KBM-7 (cell line): ENCODE measurements at regions not wholly inside any gene's neighbourhood (a gene's known extent, or its start where the extent isn't known, plus 50 kb on each side); places are given as distances from the start of the nearest gene placed in this dataset.
A peak's percentile ranks its signal among the peaks of the same experiment; 100 is the strongest.
"Not testable (repeated sequence)": the region's sequence is repeated elsewhere in the genome, so short reads cannot be mapped to it uniquely, and the experiment has no call there.

Experiments
- DNase-seq: peaks from one replicate; pipeline ENCODE4 v3.0.0-alpha.2; 2015
- in situ Hi-C: fragments of 300-500 bp; cut with MboI; formaldehyde crosslinking; loops from 2 replicates; pipeline ENCODE4 v1.14.3; 2020; ENCODE audit warnings: low sequenced_read_pairs, low pct_unique_long_range_greater_than_20kb, mixed read lengths

- DNase-seq, result no peak
- in situ Hi-C loops, result no loop called here
Measured at GRCh38 chr5:158609333-158610050, 490.2 kb downstream of the EBF1 start.

- in situ Hi-C loops, result no loop called here
- no peak for DNase-seq
Measured at GRCh38 chr5:158607088-158607487, 492.6 kb downstream of the EBF1 start.

GRCh38 chr5:158606233-158606632 is 493.5 kb downstream of the EBF1 start:
- peak; percentile 32 for DNase-seq
- in situ Hi-C loops, result no loop called here

DNA sequence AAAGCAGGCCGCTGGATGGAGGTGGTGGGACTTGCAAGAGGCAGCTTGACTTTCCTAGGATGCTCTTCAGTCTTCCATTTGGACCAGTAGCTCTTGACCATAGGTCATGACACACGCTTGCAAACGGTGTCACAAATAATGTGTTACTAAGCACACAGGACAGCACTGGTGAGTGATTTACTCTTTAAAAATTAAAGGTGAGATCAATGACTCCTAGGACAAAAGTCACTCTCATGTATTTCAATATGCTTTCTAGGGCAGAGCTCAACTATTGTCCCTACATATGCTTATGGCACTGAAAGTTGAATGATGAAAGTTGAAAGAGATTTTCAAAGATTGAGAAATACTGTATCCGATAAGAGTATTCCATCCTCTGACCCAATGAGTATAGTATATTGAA is 496.7 kb downstream of the EBF1 start:
- no peak for DNase-seq
- in situ Hi-C loops, result no loop called here

DNA sequence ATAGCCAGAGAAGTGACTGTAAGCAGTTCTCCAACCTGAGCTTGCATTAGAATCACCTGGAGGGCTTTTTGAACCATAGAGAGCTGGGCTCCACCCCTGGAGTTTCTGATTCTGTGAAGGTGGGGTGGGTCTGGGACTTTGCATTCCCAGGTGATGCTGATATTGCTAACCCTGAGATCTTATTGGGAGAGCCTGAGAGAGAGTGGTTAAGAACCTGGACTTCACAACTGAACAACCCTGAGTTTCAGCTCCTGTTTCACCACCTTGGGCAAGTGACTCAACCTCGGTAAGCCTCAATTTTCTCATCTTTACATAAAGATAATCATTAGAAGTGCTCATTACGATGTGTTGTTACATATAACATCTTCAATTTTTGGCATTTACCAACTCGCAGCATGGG is 498.6 kb downstream of the EBF1 start:
- DNase-seq, result no peak
- in situ Hi-C loops, result no loop called here

DNA sequence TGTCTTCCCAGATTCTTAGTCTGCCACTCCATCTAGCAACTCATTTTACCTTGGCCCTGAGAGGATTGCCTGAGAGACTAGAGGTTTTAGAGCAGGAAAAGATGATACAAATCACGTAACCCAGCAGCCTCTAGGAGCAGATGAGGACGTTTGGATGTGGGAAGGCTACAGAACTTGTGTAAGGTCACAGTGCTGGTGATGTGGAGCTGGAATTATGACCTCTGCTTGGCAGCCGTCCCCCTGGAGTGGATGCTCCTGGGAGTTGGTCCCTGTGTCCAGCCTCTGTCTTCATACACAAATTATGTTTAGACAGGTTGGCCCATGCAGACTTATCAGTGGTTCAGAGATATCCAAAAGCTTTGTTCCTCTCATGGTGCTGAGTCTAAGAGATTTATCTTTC is 499.0 kb downstream of the EBF1 start:
- in situ Hi-C loops, result no loop called here

GRCh38 chr5:158599157-158599556 is 500.6 kb downstream of the EBF1 start:
- DNase-seq, result no peak
- in situ Hi-C loops, result no loop called here

More for the DNA sequence above, 499.0 kb downstream of the EBF1 start:
- no peak for DNase-seq

DNA sequence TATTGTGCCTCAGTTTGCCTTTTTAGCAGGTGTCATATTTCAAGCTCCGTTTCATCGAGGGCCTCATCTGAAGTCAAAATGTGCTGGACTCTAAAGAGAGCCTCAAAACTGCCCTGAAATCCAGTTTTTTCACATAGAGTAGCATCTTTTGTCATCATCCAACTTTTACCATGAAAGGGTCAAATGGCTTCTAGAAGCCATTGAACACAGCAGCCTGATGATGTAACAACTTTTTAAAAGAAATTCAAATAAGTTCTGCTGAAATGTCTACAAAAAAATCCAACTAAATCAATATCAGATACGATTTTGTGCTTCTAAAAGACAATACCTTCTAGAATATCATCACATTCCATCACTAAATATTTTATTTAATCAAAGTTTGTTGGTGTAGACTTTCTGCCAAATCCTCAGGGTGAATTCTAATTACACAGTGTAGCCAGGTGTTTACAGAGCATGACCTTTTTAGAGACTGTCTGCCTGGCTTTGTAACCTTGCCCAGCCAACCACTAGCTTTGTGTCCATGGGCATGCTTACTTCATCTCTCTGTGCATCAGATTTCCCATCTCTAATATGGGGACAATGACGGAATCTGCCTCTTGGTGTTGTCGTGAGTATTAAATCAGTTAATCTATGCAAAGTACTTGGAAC is 505.0 kb downstream of the EBF1 start:
- in situ Hi-C loops, result no loop called here
- DNase-seq, result no peak

DNA sequence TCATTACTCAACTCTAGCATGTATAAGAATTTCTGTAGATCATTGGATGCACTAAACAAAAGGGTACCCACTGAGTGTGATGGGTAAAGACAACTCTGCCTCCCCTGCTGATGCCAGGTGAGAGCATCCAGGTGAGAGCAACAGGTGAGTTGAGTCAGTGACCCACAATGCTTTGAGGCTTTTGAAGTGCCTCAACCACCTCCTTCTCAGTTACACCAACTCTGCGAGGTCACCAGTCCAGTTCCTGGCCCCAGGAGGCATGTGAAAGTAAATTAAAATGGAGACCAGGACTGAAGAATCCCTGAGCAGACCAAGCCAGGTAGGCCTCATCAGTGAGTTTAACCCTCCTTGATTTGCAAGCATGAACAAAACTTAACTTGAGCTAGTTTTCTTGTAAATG is 505.8 kb downstream of the EBF1 start:
- no peak for DNase-seq
- in situ Hi-C loops, result no loop called here

DNA sequence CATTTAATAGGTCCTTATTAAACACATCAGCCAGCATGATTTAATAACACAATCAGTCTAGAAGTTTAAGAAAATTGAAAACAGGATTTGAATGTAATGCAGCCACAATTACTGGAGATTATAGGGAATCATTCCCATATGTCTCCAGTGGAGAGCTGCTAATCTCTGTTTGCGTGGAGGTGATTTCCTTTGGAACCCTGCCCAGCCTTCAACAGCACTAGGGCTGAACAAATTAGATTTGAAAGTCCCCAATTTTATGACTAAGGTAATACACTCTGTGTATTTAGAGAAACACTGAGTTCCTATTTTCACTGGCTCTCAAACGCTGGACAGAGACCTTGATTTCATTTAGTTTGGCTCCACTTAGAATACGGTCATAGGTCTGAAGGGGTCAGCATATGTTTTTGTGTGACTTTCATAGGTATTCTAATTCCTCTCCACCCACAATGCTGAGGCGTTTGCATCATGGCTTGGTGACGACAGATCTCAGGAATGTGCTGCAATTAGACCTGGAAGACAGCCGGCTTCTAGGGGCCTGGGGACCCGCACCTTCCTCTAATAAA is 508.3 kb downstream of the EBF1 start:
- in situ Hi-C loops, result no loop called here
- DNase-seq, result no peak

GRCh38 chr5:158590746-158591300 is 508.9 kb downstream of the EBF1 start:
- no peak for DNase-seq
- in situ Hi-C loops, result no loop called here

DNA sequence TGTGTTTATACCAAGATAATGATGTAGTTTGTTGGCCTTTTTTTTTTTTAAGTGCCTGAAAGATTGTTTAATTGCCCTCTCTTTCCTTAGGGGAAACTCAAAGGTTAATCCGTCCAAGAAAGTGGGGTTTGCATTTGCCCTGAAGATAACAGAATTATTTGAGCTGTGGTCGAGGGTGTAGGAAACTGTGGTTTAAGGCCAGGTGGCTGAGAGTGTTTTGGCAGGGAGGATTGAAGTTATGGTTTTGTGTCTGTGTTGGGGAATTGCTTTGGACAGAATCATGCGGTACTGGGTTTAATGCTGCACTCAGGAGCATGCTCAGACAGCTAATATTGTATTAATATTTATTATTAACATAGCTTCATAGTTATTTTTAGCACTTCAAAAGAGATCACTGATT is 509.8 kb downstream of the EBF1 start:
- in situ Hi-C loops, result no loop called here
- peak; percentile 45 for DNase-seq

DNA sequence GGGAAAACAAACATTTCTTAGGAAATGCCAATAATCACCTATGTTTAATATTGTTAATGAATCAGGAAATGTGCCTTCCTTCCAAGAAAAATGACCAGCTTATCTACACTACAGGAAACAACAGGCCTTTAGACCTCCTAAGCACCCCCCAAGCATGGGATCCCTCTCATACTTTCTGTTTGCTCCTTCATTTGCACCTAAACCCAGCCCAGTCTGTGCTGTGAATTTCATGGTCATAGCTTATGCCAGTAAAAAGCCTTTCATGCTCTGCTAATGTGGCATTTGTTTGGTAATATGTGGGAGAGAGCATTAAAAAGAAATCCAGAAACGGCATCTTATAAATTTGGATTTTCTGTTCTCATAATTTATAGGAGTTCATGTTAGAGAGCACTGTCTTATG is 511.1 kb downstream of the EBF1 start:
- DNase-seq, result no peak
- in situ Hi-C loops, result no loop called here

DNA sequence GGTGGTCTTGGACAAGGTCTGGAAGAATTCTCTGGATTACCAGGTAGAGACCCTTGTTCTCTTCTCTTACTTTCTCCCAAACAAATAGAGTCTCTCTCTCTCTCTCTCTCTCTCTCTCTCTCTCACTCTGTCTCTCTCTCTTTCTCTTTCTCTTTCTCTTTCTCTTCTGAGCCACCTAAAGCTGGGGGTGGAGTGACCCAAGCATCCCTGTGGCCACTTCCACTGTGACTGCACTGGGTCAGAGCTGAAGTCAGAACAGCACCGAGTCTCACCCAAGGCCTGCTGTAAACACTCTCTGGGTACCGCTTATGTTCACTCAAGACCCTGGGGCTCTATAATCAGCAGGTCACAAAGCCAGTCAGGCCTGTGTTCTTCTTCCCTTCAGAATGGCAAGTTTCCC is 513.7 kb downstream of the EBF1 start:
- in situ Hi-C loops, result no loop called here
- DNase-seq, result no peak

DNA sequence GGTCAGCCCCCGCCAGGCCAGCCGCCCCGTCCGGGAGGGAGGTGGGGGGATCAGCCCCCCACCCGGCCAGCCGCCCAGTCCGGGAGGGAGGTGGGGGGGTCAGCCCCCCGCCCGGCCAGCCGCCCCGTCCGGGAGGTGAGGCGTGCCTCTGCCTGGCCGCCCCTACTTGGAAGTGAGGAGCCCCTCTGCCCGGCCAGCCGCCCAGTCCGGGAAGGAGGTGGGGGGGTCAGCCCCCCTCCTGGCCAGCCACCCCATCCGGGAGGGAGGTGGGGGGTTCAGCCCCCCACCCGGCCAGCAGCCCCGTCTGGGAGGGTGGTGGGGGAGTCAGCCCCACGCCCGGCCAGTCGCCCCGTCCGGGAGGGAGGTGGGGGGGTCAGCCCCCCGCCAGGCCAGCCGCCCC is 517.0 kb downstream of the EBF1 start:
- in situ Hi-C loops, DNase-seq: not testable (repeated sequence)

DNA sequence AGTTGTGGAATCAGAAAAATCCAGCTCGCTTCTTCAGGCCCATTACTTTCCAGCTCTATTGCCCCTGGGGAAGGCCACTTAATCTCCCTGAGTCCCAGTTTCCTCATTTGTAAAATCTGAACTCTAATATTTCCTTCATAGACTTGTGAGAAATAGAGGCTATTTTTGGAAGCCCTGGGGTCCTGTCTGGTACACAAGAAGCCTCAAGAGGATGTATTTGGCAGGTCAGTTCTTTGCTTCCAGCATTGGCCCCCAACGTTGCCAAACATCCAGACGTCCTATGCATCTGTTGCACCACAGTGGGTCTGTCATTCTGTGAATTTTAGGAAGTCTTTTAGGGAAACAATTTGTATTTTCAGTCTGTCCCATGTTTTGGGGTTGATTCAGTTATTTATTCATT is 525.9 kb downstream of the EBF1 start:
- no peak for DNase-seq
- in situ Hi-C loops, result no loop called here

DNA sequence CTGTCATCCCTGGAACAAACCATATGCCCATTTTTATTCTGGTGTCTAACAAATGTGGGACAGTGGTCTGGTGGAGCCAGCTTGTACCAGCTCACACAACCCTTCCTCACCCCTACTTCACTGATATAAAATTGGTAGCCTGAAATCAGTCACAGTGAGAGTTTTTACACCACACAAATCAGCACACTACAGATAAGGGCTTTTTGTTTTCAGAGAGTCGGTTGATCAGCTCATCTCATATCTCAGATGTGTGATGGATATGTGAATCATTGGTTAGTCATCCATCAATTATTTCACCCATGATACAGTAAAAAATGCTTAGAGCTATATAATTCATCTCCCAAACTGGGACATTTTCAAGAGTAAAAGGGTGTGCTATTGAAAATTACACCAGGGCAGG is 529.2 kb downstream of the EBF1 start:
- in situ Hi-C loops, result no loop called here
- no peak for DNase-seq

- in situ Hi-C loops, result no loop called here
- DNase-seq, result no peak
Measured at GRCh38 chr5:158569534-158569933, 530.2 kb downstream of the EBF1 start.

GRCh38 chr5:158565017-158565789 is 534.5 kb downstream of the EBF1 start:
- no peak for DNase-seq
- in situ Hi-C loops, result no loop called here
